ENCODE measurements at regions not wholly inside any gene's neighbourhood (a gene's known extent, or its start where the extent isn't known, plus 50 kb on each side); places are given as distances from the start of the nearest gene placed in this dataset.
A peak's percentile ranks its signal among the peaks of the same experiment; 100 is the strongest.

- Histone ChIP-seq H3K36me3 (no peaks in the 10 kb centered on the region), H3K4me1 (no peaks in the 10 kb centered on the region), H3K4me3 (no peak overlapping the region), H3K27me3 (no peaks in the 10 kb centered on the region), H3K27ac (no peak overlapping the region), H3K9me3 (no peaks in the 10 kb centered on the region)
- WGBS, 2 donors: 77 to 89% methylated on average over 13 of the region's 13 CpGs
- intact Hi-C loops (cut with DNase I): no loop called here
- ATAC-seq (no peak), DNase-seq (no peak), FAIRE-seq (no peak)
- TF ChIP-seq CTCF (IDR thresholded peaks at IDR 0.05): no peak
Measured at GRCh38 chr17:77774182-77774581, 184.3 kb upstream of the TNRC6C start.

GRCh38 chr17:77778636-77779489 is 179.6 kb upstream of the TNRC6C start:
- Histone ChIP-seq H3K36me3 (no peaks in the 10 kb centered on the region), H3K9me3 (no peaks in the 10 kb centered on the region), H3K27me3 (no peaks in the 10 kb centered on the region), H3K4me1 (no peaks in the 10 kb centered on the region), H3K4me3 (no peak overlapping the region), H3K27ac (no peak overlapping the region)
- DNase-seq (peak in 4 of 6 donors; percentile 16 to 64 (median 47)), ATAC-seq (peak; percentile 46 to 85 (median 82)), FAIRE-seq (no peak)
- intact Hi-C loops (cut with DNase I): no loop called here
- WGBS, 2 donors: 44 to 47% methylated on average over 16 of the region's 16 CpGs
- no peak for TF ChIP-seq CTCF (IDR thresholded peaks at IDR 0.05)

GRCh38 chr17:77779711-77780539 is 178.6 kb upstream of the TNRC6C start:
- FAIRE-seq: no peak
- Histone ChIP-seq H3K9me3 (no peaks in the 10 kb centered on the region), H3K4me3 (no peak overlapping the region), H3K36me3 (no peaks in the 10 kb centered on the region), H3K27me3 (no peaks in the 10 kb centered on the region), H3K27ac (no peak overlapping the region), H3K4me1 (no peaks in the 10 kb centered on the region)
- intact Hi-C loops (cut with DNase I): no loop called here
- peak in 4 of 6 donors; percentile 10 to 76 (median 36) for DNase-seq
- ATAC-seq: peak; percentile 28 to 46 (median 29)
- WGBS, 2 donors: 26 to 27% methylated on average over 22 of the region's 22 CpGs
- TF ChIP-seq CTCF (IDR thresholded peaks at IDR 0.05): no peak

- TF ChIP-seq CTCF (IDR thresholded peaks at IDR 0.05): no peak
- DNase-seq (no peak), ATAC-seq (no peak), FAIRE-seq (no peak)
- no peaks in the 10 kb centered on the region for H3K36me3 ChIP-seq
- intact Hi-C loops (cut with DNase I): no loop called here
- no peak overlapping the region for H3K27ac ChIP-seq
- H3K4me1 ChIP-seq: no peaks in the 10 kb centered on the region
- H3K27me3 ChIP-seq: no peaks in the 10 kb centered on the region
- H3K9me3 ChIP-seq: no peaks in the 10 kb centered on the region
- 55 to 61% methylated on average over 6 to 7 of the region's 7 CpGs for WGBS, 2 donors
- H3K4me3 ChIP-seq: no peak overlapping the region
Measured at GRCh38 chr17:77781536-77781935, 177.0 kb upstream of the TNRC6C start.

Data from pancreas (tissue), 10 donors.